GM23248 (cell line): ENCODE measurements at regions not wholly inside any gene's neighbourhood (a gene's known extent, or its start where the extent isn't known, plus 50 kb on each side); places are given as distances from the start of the nearest gene placed in this dataset.

ENCODE experiments used
- EZH2 ChIP-seq: fragments of 200-600 bp; sonication (generic); IDR thresholded peaks from 2 replicates; pipeline ENCODE4 v1.6.1; 2018; ENCODE audit warnings: antibody characterized with exemption, mild to moderate bottlenecking; ENCODE audit not compliant: insufficient read depth, poor library complexity, severe bottlenecking
- EZH2phosphoT487 ChIP-seq: fragments of 200-600 bp; sonication (generic); IDR thresholded peaks from 2 replicates; pipeline ENCODE4 v1.6.1; 2018; ENCODE audit warnings: antibody characterized with exemption, moderate library complexity, mild to moderate bottlenecking, low read depth; ENCODE audit not compliant: insufficient read depth

- TF ChIP-seq EZH2 (no peak), EZH2phosphoT487 (no peak)
Observed at GRCh38 chr13:53778937-53779336, 750.3 kb downstream of the OLFM4 start.
